ENCODE measurements at regions not wholly inside any gene's neighbourhood (a gene's known extent, or its start where the extent isn't known, plus 50 kb on each side); places are given as distances from the start of the nearest gene placed in this dataset.

DNA sequence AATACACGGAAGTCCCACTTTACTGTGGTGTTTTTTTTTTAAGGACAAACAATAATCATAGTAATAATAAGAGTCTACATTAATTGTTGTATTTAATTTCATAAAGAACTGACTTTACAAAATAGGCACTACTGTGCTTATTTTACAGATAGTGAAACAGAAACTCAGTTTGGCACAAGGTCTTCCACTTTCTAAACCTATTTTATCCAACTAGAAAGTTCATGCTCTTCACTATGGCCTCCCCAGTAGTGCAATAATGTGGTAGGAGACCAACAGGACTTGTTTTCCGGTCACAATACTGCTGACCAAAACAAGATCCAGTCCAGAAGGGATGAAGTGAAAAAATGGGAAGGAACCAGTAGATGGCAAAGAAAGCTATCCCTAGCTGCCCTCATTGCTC is 531.6 kb downstream of the CAAP1 start:
- H3K4me3 ChIP-seq (ENCODE audit: low read depth, low read length) = no peak overlapping the region
- TF ChIP-seq, protein P1, sequence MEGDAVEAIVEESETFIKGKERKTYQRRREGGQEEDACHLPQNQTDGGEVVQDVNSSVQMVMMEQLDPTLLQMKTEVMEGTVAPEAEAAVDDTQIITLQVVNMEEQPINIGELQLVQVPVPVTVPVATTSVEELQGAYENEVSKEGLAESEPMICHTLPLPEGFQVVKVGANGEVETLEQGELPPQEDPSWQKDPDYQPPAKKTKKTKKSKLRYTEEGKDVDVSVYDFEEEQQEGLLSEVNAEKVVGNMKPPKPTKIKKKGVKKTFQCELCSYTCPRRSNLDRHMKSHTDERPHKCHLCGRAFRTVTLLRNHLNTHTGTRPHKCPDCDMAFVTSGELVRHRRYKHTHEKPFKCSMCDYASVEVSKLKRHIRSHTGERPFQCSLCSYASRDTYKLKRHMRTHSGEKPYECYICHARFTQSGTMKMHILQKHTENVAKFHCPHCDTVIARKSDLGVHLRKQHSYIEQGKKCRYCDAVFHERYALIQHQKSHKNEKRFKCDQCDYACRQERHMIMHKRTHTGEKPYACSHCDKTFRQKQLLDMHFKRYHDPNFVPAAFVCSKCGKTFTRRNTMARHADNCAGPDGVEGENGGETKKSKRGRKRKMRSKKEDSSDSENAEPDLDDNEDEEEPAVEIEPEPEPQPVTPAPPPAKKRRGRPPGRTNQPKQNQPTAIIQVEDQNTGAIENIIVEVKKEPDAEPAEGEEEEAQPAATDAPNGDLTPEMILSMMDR (IDR thresholded peaks at IDR 0.05; ENCODE audit: borderline replicate concordance, insufficient read depth, low read depth, low read length) = no peak

GRCh38 chr9:26358836-26359235 is 533.8 kb downstream of the CAAP1 start:
- H3K4me3 ChIP-seq (ENCODE audit: low read depth, low read length) = no peak overlapping the region
- TF ChIP-seq, protein P1 (IDR thresholded peaks at IDR 0.05; ENCODE audit: borderline replicate concordance, insufficient read depth, low read depth, low read length) = no peak

GRCh38 chr9:26357803-26358344 is 534.7 kb downstream of the CAAP1 start:
- H3K4me3 ChIP-seq (ENCODE audit: low read depth, low read length) = no peak overlapping the region
- TF ChIP-seq, protein P1 (IDR thresholded peaks at IDR 0.05; ENCODE audit: borderline replicate concordance, insufficient read depth, low read depth, low read length) = no peak

DNA sequence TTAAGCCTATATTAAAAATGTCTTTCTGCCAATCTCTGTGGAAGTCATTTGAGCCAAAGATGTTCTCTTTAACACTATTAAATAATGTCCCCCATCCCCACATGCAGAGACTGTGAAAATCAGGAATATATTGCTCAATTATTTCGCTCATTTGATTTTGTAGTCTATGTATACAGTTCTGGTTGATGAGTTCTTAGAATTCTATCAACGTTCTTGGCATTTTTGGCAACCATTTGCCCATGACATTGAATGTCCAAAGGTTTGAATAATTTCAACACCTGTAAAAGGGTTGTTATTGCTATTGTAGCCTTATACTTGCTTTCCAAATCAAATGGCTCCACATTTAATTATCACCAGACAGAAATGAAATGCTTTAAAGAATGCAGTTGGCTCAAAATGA is 536.1 kb downstream of the CAAP1 start:
- H3K4me3 ChIP-seq (ENCODE audit: low read depth, low read length) = no peak overlapping the region
- TF ChIP-seq, protein P1 (IDR thresholded peaks at IDR 0.05; ENCODE audit: borderline replicate concordance, insufficient read depth, low read depth, low read length) = no peak

GRCh38 chr9:26346942-26347477 is 545.6 kb downstream of the CAAP1 start:
- H3K4me3 ChIP-seq (ENCODE audit: low read depth, low read length) = no peak overlapping the region
- TF ChIP-seq, protein P1 (IDR thresholded peaks at IDR 0.05; ENCODE audit: borderline replicate concordance, insufficient read depth, low read depth, low read length) = no peak

- TF ChIP-seq, protein P1 (IDR thresholded peaks at IDR 0.05; ENCODE audit: borderline replicate concordance, insufficient read depth, low read depth, low read length) = no peak
- H3K4me3 ChIP-seq (ENCODE audit: low read depth, low read length) = no peak overlapping the region
Measured at GRCh38 chr9:26341545-26341944, 551.1 kb downstream of the CAAP1 start.

GRCh38 chr9:26339796-26340195 is 552.8 kb downstream of the CAAP1 start:
- no peak overlapping the region for H3K4me3 ChIP-seq (ENCODE audit: low read depth, low read length)
- TF ChIP-seq, protein P1 (IDR thresholded peaks at IDR 0.05; ENCODE audit: borderline replicate concordance, insufficient read depth, low read depth, low read length) = no peak

Measured in GM12875 (cell line).